Neural cell (in vitro differentiated cells): ENCODE measurements at regions not wholly inside any gene's neighbourhood (a gene's known extent, or its start where the extent isn't known, plus 50 kb on each side); places are given as distances from the start of the nearest gene placed in this dataset.

Experiments
- EP300 ChIP-seq: fragments of 450-650 bp; conservative IDR thresholded peaks from 2 replicates; pipeline ENCODE4 v1.6.1; 2014; ENCODE audit warnings: antibody characterized with exemption, mild to moderate bottlenecking, moderate library complexity; ENCODE audit not compliant: poor library complexity, severe bottlenecking
- EZH2 ChIP-seq: fragments of 200-600, 300-800 bp; shearing (Covaris generic), sonication (generic); IDR thresholded peaks from 2 replicates; pipeline ENCODE4 v1.6.1; 2014; ENCODE audit warnings: antibody characterized with exemption, low read length, borderline replicate concordance, mild to moderate bottlenecking; ENCODE audit not compliant: insufficient read depth, poor library complexity, severe bottlenecking
- POLR2AphosphoS5 ChIP-seq: IDR thresholded peaks from 2 replicates; pipeline ENCODE4 v1.6.1; 2012
- TF ChIP-seq, protein P1 (sequence below): fragments of 450-650 bp; IDR thresholded peaks from 2 replicates; pipeline ENCODE4 v1.5.1; 2014; ENCODE audit warnings: antibody characterized with exemption, mild to moderate bottlenecking, moderate library complexity; ENCODE audit not compliant: poor library complexity, severe bottlenecking

DNA sequence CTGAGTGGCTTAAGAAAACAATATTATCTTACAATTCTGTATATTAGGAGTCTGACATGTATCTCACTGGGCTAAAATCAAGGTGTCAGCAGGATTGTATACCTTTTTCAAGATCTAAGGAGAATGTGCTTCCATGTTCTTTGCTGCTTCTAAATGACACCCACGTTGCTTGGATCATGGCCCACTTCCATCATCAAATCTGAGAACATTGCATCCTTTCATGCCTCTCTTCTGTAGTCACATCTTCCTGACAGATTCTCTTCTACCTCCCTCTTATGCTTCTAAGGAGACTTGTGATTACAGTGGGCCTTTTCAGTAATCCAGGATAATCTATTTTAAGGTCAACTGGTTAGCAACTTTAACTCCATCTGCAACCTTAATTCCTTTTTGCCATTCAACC lies 499.4 kb downstream of the FAM181B start:
- TF ChIP-seq POLR2AphosphoS5 (no peak), EP300 (no peak), EZH2 (no peak)
- TF ChIP-seq, protein P1, sequence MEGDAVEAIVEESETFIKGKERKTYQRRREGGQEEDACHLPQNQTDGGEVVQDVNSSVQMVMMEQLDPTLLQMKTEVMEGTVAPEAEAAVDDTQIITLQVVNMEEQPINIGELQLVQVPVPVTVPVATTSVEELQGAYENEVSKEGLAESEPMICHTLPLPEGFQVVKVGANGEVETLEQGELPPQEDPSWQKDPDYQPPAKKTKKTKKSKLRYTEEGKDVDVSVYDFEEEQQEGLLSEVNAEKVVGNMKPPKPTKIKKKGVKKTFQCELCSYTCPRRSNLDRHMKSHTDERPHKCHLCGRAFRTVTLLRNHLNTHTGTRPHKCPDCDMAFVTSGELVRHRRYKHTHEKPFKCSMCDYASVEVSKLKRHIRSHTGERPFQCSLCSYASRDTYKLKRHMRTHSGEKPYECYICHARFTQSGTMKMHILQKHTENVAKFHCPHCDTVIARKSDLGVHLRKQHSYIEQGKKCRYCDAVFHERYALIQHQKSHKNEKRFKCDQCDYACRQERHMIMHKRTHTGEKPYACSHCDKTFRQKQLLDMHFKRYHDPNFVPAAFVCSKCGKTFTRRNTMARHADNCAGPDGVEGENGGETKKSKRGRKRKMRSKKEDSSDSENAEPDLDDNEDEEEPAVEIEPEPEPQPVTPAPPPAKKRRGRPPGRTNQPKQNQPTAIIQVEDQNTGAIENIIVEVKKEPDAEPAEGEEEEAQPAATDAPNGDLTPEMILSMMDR: no peak
